HCT116 (cell line): ENCODE measurements at regions not wholly inside any gene's neighbourhood (a gene's known extent, or its start where the extent isn't known, plus 50 kb on each side); places are given as distances from the start of the nearest gene placed in this dataset.

ENCODE experiments used
- ATAC-seq: fragments of 200-7000 bp; cut with Tn5 transposase; 2 replicates; pipeline ENCODE4 v1.9.1; 2020; ENCODE audit warnings: mild to moderate bottlenecking, moderate library complexity
- BruUV-seq: library from RNA; stranded (reverse); fragments of 400-500 nt; replicated peaks from 2 replicates; lab custom pipeline; 2021; lab: Mats Ljungman, UMichigan
- CTCF ChIA-PET: fragments of 300-600 bp; sonication (Branson Sonifier 250); formaldehyde crosslinking; loops from one replicate; lab custom pipeline; 2021; ENCODE audit warnings: antibody characterized with exemption; lab: Charles Lee
- POLR2A ChIA-PET: fragments of 300-600, 350-600 bp; sonication (Branson Sonifier 250); formaldehyde crosslinking; loops from one replicate; lab custom pipeline; 2021; ENCODE audit warnings: antibody characterized with exemption; lab: Charles Lee
- RAD21 ChIA-PET, 2 experiments: fragments of 300-600 bp; sonication (Branson Sonifier 250); formaldehyde crosslinking; loops; one replicate each; lab custom pipeline; 2023; ENCODE audit warnings: low total read pairs in 2 of 2; ENCODE audit not compliant: uncharacterized antibody in 2 of 2, unreplicated experiment in 2 of 2, low non-redundant PET in 1 of 2; lab: Charles Lee
- DNase-seq: peaks from one replicate; pipeline ENCODE4 v3.0.0-alpha.2; 2010; ENCODE audit warnings: low read depth, low spot score
- H2AFZ ChIP-seq: fragments of 200-600 bp; shearing (Covaris generic), sonication (generic); 2 replicates; pipeline ENCODE4 v1.6.1; 2017; ENCODE audit warnings: low read depth, mixed run types, mixed read lengths, antibody characterized with exemption, low read length; ENCODE audit not compliant: poor library complexity, severe bottlenecking
- H3K27ac ChIP-seq: 2 replicates; pipeline ENCODE4 v1.5.1; 2012; ENCODE audit warnings: low read depth, low read length
- H3K27me3 ChIP-seq: fragments of 200-600 bp; sonication (generic); 2 replicates; pipeline ENCODE4 v1.6.1; 2016; ENCODE audit warnings: mixed run types, low read length, mixed read lengths; ENCODE audit not compliant: insufficient read depth
- H3K36me3 ChIP-seq, 2 experiments: fragments of 200-500 bp in 1 of 2; fragments of 200-600 bp in 1 of 2; sonication (Bioruptor generic) in 1 of 2; sonication (generic) in 1 of 2; 2 replicates each; pipeline versions ENCODE4 v1.5.1 to v1.6.1; 2014 to 2016; ENCODE audit warnings: low read length in 2 of 2, inconsistent platforms in 1 of 2, mixed read lengths in 1 of 2, mixed run types in 1 of 2; ENCODE audit not compliant: insufficient read depth in 2 of 2, control insufficient read depth in 1 of 2
- H3K4me1 ChIP-seq, 2 experiments: fragments of 200-600 bp in 1 of 2; sonication (generic) in 1 of 2; 2 replicates each; pipeline versions ENCODE4 v1.5.1 to v1.6.1; 2012 to 2017; ENCODE audit warnings: low read length in 2 of 2, inconsistent platforms in 1 of 2, mild to moderate bottlenecking in 1 of 2, mixed read lengths in 1 of 2, mixed run types in 1 of 2, moderate library complexity in 1 of 2; ENCODE audit not compliant: insufficient read depth in 2 of 2, control insufficient read depth in 1 of 2
- H3K4me2 ChIP-seq: fragments of 200-600 bp; sonication (generic); 2 replicates; pipeline ENCODE4 v1.6.1; 2017; ENCODE audit warnings: mixed run types, low read length, mixed read lengths
- H3K4me3 ChIP-seq, 2 experiments: fragments of 200-600 bp in 1 of 2; sonication (generic) in 1 of 2; replicated peaks in 1 of 2; 2 replicates each; pipeline ENCODE4 v1.5.1; 2011 to 2016; ENCODE audit warnings: low read length in 2 of 2, control low read depth in 1 of 2, low read depth in 1 of 2, mild to moderate bottlenecking in 1 of 2, mixed read lengths in 1 of 2, mixed run types in 1 of 2
- H3K79me2 ChIP-seq: fragments of 200-600 bp; sonication (generic); 2 replicates; pipeline ENCODE4 v1.6.1; 2017; ENCODE audit warnings: mild to moderate bottlenecking, mixed run types, low read length, moderate library complexity, mixed read lengths; ENCODE audit not compliant: insufficient read depth
- H3K9ac ChIP-seq: fragments of 200-600 bp; sonication (generic); 2 replicates; pipeline ENCODE4 v1.6.1; 2016; ENCODE audit warnings: low read length, mixed read lengths
- H3K9me2 ChIP-seq: fragments of 200-600 bp; sonication (generic), shearing (Covaris generic); 2 replicates; pipeline ENCODE4 v1.6.1; 2017; ENCODE audit warnings: mixed run types, mild to moderate bottlenecking, moderate library complexity; ENCODE audit not compliant: insufficient read depth
- H3K9me3 ChIP-seq, 2 experiments: fragments of 200-500 bp in 1 of 2; fragments of 200-600 bp in 1 of 2; sonication (Bioruptor generic) in 1 of 2; sonication (generic) in 1 of 2; 2 replicates each; pipeline ENCODE4 v1.6.1; 2014 to 2017; ENCODE audit warnings: low read length in 2 of 2, mixed read lengths in 2 of 2, inconsistent platforms in 1 of 2, low read depth in 1 of 2, mild to moderate bottlenecking in 1 of 2, mixed run types in 1 of 2, moderate library complexity in 1 of 2; ENCODE audit not compliant: control insufficient read depth in 1 of 2, insufficient read depth in 1 of 2
- H4K20me1 ChIP-seq: fragments of 200-600 bp; sonication (generic), shearing (Covaris generic); 2 replicates; pipeline ENCODE4 v1.6.1; 2017; ENCODE audit warnings: mixed run types, mild to moderate bottlenecking, moderate library complexity; ENCODE audit not compliant: insufficient read depth
- ATF3 ChIP-seq: IDR thresholded peaks from 2 replicates; pipeline ENCODE4 v1.6.1; 2012
- CEBPB ChIP-seq: IDR thresholded peaks from 2 replicates; pipeline ENCODE4 v1.6.1; 2012; ENCODE audit warnings: low read depth
- CTCF ChIP-seq, 3 experiments: fragments of 200-600 bp in 1 of 3; sonication (generic) in 1 of 3; IDR thresholded peaks in 2 of 3; conservative IDR thresholded peaks in 1 of 3; 2 replicates each; pipeline ENCODE4 v1.5.1; 2012 to 2017; ENCODE audit warnings: low read depth in 2 of 3, low read length in 2 of 3, antibody characterized with exemption in 1 of 3, borderline replicate concordance in 1 of 3, control low read depth in 1 of 3, mild to moderate bottlenecking in 1 of 3, mixed read lengths in 1 of 3, mixed run types in 1 of 3, moderate library complexity in 1 of 3; ENCODE audit not compliant: insufficient read depth in 1 of 3
- ELF1 ChIP-seq: IDR thresholded peaks from 2 replicates; pipeline ENCODE4 v1.6.1; 2012; ENCODE audit warnings: low read depth, borderline replicate concordance
- EZH2 ChIP-seq: fragments of 200-600 bp; sonication (generic); IDR thresholded peaks from 2 replicates; pipeline ENCODE4 v1.6.1; 2017; ENCODE audit warnings: antibody characterized with exemption, mixed run types
- EZH2phosphoT487 ChIP-seq: fragments of 200-600 bp; IDR thresholded peaks from 2 replicates; pipeline ENCODE4 v1.6.1; 2018; ENCODE audit warnings: antibody characterized with exemption, borderline replicate concordance
- FOSL1 ChIP-seq: IDR thresholded peaks from 2 replicates; pipeline ENCODE4 v1.6.1; 2012; ENCODE audit warnings: low read depth
- MAX ChIP-seq: IDR thresholded peaks from 2 replicates; pipeline ENCODE4 v1.6.1; 2012
- POLR2A ChIP-seq: IDR thresholded peaks from 2 replicates; pipeline ENCODE4 v1.7.0; 2011; ENCODE audit warnings: borderline replicate concordance; ENCODE audit not compliant: insufficient read depth, insufficient read length; ENCODE audit errors: extremely low read depth
- POLR2AphosphoS5 ChIP-seq: IDR thresholded peaks from 2 replicates; pipeline ENCODE4 v1.6.1; 2011; ENCODE audit warnings: mild to moderate bottlenecking, low read depth, low read length, moderate library complexity
- RAD21 ChIP-seq: IDR thresholded peaks from 2 replicates; pipeline ENCODE4 v1.6.1; 2012; ENCODE audit warnings: low read depth, mild to moderate bottlenecking
- REST ChIP-seq: IDR thresholded peaks from 2 replicates; pipeline ENCODE4 v1.6.1; 2012; ENCODE audit warnings: low read depth
- SIN3A ChIP-seq: IDR thresholded peaks from 2 replicates; pipeline ENCODE4 v1.6.1; 2012; ENCODE audit warnings: low read depth
- SRF ChIP-seq: IDR thresholded peaks from 2 replicates; pipeline ENCODE4 v1.6.1; 2012; ENCODE audit warnings: low read depth
- TCF7L2 ChIP-seq: IDR thresholded peaks from 2 replicates; pipeline ENCODE4 v1.7.0; 2011; ENCODE audit warnings: borderline replicate concordance, inconsistent platforms; ENCODE audit not compliant: insufficient read depth, insufficient read length; ENCODE audit errors: extremely low read depth
- ZFX ChIP-seq: fragments of 450-650 bp; IDR thresholded peaks from 2 replicates; pipeline ENCODE4 v1.6.1; 2017
- ZNF274 ChIP-seq: fragments of 200-500 bp; sonication (Bioruptor generic); IDR thresholded peaks from 2 replicates; pipeline ENCODE4 v1.6.1; 2014; ENCODE audit warnings: mild to moderate bottlenecking, low read depth, low read length, inconsistent platforms
- intact Hi-C: fragments of 100-400 bp; cut with micrococcal nuclease; formaldehyde crosslinking; loops from 2 replicates; pipeline ENCODE4 v1.10.0; 2022

DNA sequence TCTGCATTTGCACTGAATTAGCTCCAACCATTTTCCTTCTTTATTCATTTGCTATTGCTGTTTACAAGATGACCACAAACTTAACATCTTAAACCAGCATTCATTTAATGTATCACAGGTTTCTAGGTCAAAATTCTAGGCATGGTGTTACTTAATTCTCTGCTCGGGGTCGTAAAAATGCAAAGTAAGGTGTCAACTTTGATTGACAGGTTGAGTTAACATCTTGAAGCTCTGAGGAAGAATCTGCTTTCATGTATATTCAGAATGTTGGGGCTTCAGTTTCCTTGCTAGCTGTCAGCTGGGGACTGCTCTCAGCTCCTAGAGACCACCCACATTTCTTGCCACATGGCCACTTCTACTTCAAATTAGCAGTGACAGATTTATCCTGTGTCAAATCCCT lies 348.7 kb upstream of the GRIN3A start:
- H3K36me3 ChIP-seq = no peaks in the 10 kb centered on the region
- ChIA-PET RAD21 (no interaction called here), POLR2A (no interaction called here), CTCF (no interaction called here)
- H4K20me1 ChIP-seq = no peaks in the 10 kb centered on the region
- H3K9me2 ChIP-seq = no peaks in the 10 kb centered on the region
- H3K9ac ChIP-seq = no peak overlapping the region
- H3K9me3 ChIP-seq = peaks cover 0 to 6% of the 10 kb centered on the region in 2 experiments; a peak in 2 of 4 replicates
- no peaks in the 10 kb centered on the region for H3K27me3 ChIP-seq
- H3K4me1 ChIP-seq = no peaks in the 10 kb centered on the region
- H3K79me2 ChIP-seq = no peaks in the 10 kb centered on the region
- no peak for ATAC-seq
- no peak overlapping the region for H2AFZ ChIP-seq
- no peak overlapping the region for H3K4me2 ChIP-seq
- no peak for DNase-seq
- intact Hi-C loops = no loop called here
- BruUV-seq = no TSS peak
- TF ChIP-seq TCF7L2 = no peak
- no peak for TF ChIP-seq ZNF274
- TF ChIP-seq REST = no peak
- no peak for TF ChIP-seq ELF1
- no peak for TF ChIP-seq POLR2A
- TF ChIP-seq MAX = no peak
- no peak for TF ChIP-seq EZH2
- TF ChIP-seq SIN3A = no peak
- no peak for TF ChIP-seq EZH2phosphoT487
- TF ChIP-seq FOSL1 = no peak
- TF ChIP-seq ATF3 = no peak
- TF ChIP-seq ZFX = no peak
- no peak for TF ChIP-seq CEBPB
- TF ChIP-seq POLR2AphosphoS5 = no peak
- no peak for TF ChIP-seq RAD21
- no peak for TF ChIP-seq CTCF (IDR thresholded peaks at IDR 0.05 in 2 of 3, conservative IDR thresholded peaks at IDR 0.05 in 1 of 3; ENCODE audit: borderline replicate concordance in 1 of 3, insufficient read depth in 1 of 3, low read depth in 2 of 3, low read length in 2 of 3)
- no peak for TF ChIP-seq SRF
- TF ChIP-seq, all 23 proteins: peak for 0
- Histone ChIP-seq H3K4me3 (no peak overlapping the region), H3K27ac (no peak overlapping the region)
